LNCAP (cell line): ENCODE measurements at regions not wholly inside any gene's neighbourhood (a gene's known extent, or its start where the extent isn't known, plus 50 kb on each side); places are given as distances from the start of the nearest gene placed in this dataset.

Experiments
- TF ChIP-seq, protein P1 (sequence below): fragments of 450-650 bp; IDR thresholded peaks from 2 replicates; pipeline ENCODE4 v1.5.1; 2017; ENCODE audit warnings: mild to moderate bottlenecking

DNA sequence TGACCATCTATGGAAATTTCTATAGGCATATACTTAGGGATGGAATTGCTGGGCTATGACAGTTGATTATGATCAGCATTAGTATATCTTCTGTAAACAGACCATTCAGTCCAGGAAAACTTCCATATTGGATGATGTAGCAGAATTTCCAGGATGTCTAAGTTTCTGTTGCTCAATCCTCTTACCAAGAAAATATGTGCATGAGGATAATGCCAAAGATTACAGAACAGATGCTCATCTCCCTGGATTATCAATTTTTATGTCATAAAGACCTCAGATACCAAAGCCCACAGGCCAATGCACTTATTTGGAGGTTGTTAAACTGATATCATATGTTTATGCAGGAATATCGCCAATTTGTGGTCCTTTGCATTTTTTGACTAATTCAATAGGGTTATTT is 354.4 kb upstream of the FLRT2 start:
- TF ChIP-seq, protein P1, sequence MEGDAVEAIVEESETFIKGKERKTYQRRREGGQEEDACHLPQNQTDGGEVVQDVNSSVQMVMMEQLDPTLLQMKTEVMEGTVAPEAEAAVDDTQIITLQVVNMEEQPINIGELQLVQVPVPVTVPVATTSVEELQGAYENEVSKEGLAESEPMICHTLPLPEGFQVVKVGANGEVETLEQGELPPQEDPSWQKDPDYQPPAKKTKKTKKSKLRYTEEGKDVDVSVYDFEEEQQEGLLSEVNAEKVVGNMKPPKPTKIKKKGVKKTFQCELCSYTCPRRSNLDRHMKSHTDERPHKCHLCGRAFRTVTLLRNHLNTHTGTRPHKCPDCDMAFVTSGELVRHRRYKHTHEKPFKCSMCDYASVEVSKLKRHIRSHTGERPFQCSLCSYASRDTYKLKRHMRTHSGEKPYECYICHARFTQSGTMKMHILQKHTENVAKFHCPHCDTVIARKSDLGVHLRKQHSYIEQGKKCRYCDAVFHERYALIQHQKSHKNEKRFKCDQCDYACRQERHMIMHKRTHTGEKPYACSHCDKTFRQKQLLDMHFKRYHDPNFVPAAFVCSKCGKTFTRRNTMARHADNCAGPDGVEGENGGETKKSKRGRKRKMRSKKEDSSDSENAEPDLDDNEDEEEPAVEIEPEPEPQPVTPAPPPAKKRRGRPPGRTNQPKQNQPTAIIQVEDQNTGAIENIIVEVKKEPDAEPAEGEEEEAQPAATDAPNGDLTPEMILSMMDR: no peak

DNA sequence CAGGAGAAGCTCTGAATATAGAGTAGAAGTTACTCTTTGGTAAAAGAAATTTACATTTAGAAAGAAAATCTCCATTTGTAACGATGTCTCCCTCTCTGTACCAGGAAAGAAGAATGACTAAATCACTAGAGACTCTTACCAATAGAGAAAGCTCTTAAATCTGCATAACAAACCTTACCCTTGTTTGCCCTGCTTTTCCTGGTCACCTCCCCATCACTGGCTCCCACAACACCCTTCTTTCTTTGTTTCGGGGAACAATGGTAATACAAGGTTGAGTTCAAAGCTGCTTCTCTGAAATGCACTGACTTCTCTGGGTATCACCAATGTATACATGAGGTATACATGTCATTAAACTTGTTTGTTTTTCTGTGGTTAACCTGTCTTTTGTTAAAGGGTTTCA is 351.1 kb upstream of the FLRT2 start:
- TF ChIP-seq, protein P1: no peak

DNA sequence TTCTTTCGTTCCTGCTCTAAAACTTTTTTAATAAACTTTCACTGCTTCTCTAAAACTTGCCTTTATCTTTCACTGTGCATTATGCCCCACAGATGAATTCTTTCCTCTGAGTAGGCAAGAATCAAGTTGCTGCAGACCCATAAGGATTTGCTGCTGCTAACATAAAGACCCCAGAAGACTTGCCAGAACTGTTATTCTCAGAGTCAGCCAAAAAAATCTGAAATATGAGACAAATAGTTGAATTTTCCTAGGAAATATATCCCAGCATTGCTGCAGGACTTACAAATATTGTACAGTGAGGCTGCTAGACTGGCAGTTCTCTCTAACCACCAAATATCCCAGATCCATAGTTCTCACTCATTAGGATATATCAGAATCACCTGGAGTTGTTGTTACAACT is 349.1 kb upstream of the FLRT2 start:
- TF ChIP-seq, protein P1: no peak

DNA sequence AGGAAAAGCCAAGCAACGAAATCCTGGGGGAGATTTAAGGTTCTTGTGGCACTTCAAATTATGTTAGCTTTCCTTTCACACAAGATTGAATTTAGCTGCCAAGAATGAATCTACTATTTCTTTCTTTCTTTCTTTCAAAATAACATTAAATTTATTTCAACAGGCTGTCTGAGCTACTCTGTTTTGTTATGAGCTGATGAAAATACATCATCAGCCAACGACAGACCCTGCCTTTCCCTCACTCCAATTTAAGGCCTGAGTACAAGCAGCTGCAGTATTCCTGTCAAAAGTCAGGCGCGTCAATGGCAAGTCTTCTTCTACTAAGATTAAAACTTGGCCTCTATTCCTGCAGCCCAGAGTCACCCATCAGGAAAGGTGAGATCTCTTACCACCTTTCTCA is 347.7 kb upstream of the FLRT2 start:
- TF ChIP-seq, protein P1: no peak

DNA sequence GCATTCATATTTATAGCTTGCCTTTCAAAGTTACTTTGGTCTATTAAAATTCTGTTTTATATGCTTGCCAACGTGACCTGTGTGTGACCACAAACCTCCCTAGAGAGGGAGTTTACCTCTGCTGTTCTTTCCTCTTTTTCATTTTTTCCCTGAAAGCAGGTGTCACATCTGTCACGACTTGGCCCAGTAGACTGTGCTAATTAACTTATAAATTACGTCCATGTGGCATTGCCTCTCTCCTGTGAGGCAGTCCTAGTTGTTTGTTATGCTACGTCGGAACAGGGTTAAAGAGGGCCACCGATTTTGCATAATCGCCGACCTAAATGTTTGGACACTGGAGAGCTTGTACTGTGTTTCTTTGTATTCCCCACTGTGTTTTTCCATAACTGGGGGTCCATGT is 343.9 kb upstream of the FLRT2 start:
- TF ChIP-seq, protein P1: no peak

DNA sequence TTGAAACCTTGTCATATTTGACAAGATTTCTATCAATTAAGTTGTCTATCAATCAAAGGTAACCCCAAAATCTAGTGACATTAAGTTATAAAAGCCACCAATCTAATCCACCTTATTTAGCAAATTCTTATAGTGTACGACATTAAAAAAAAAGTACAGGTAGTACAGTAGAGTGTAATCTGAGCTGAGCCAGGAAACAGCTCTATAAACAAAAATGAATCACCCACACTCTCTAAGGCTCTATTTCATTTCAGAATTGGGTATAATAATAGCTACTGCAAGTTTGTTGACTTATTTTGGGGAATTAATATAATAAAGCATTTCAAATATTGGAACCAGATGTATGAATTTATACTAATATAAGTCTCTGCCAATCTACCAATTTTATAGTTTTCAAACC is 342.4 kb upstream of the FLRT2 start:
- TF ChIP-seq, protein P1: no peak

DNA sequence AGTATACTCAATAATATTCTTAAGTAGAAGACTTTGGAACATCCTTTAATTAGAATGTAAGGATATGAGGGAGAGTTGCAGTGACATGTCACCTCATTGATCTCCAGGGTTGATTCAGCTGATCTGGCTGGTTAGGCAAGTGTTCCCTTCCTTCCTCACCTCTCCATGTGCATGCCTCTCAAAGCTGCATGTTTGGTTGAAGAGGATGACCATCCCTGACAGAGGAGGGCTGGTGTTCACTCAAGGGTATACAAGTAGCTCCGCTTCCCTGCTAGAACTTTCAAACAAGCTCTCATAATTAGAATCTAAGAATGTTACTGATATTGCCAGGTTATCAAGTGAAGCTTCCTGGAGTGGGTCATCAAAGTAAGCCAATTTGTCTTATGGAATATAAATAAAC is 341.1 kb upstream of the FLRT2 start:
- TF ChIP-seq, protein P1: no peak

DNA sequence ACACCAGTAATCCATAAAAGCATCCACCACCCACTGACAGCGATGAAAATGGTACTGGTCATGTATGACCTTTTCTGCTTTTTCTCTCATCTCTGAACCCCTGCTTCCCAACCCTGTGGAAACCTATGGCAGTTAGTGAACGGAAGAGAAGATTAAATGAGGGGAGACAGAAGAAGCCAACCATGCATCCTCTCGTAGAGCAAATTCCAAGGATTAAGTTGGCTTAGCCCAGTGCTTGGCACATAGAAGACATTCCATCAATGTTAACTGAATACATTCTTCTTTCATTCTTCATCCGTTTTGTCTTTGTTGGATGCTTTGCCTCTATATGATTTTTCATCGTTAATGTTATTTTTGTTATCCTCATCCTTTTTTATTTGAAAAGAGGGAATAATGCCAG is 339.7 kb upstream of the FLRT2 start:
- TF ChIP-seq, protein P1: no peak
